Neural crest cell (in vitro differentiated cells): ENCODE measurements at regions not wholly inside any gene's neighbourhood (a gene's known extent, or its start where the extent isn't known, plus 50 kb on each side); places are given as distances from the start of the nearest gene placed in this dataset.

Experiments
- DNase-seq: peaks from one replicate; pipeline ENCODE4 v3.0.0; 2021; ENCODE audit warnings: low read depth, mixed read lengths, low spot score
- H3K27ac Mint-ChIP-seq: one replicate; pipeline ENCODE4 v1.8.0; 2021; ENCODE audit warnings: mild to moderate bottlenecking, mixed read lengths; ENCODE audit not compliant: unreplicated experiment
- H3K27me3 Mint-ChIP-seq: 2 replicates; pipeline ENCODE4 v1.8.0; 2021; ENCODE audit warnings: low read depth, mild to moderate bottlenecking, mixed read lengths
- H3K36me3 Mint-ChIP-seq: 2 replicates; pipeline ENCODE4 v1.8.0; 2021; ENCODE audit warnings: low read depth, mild to moderate bottlenecking, mixed read lengths
- H3K4me1 Mint-ChIP-seq: 2 replicates; pipeline ENCODE4 v1.8.0; 2021; ENCODE audit warnings: mixed read lengths
- H3K4me3 Mint-ChIP-seq: one replicate; pipeline ENCODE4 v1.8.0; 2021; ENCODE audit warnings: mild to moderate bottlenecking, mixed read lengths
- H3K9me3 Mint-ChIP-seq: 2 replicates; pipeline ENCODE4 v1.8.0; 2021; ENCODE audit warnings: mixed read lengths
- CTCF ChIP-seq: fragments of 200-600 bp; sonication (generic); conservative IDR thresholded peaks from 2 replicates; pipeline ENCODE4 v1.5.0; 2021; ENCODE audit warnings: antibody characterized with exemption, mild to moderate bottlenecking

GRCh38 chr2:12254280-12254860 is 462.4 kb upstream of the TRIB2 start:
- TF ChIP-seq CTCF = no peak
- Mint-ChIP-seq H3K4me3 (no peak overlapping the region), H3K9me3 (peaks cover 5% of the 10 kb centered on the region), H3K27ac (no peak overlapping the region), H3K4me1 (peaks cover 8% of the 10 kb centered on the region), H3K27me3 (no peaks in the 10 kb centered on the region), H3K36me3 (no peaks in the 10 kb centered on the region)
- DNase-seq = no peak

GRCh38 chr2:12256206-12256605 is 460.5 kb upstream of the TRIB2 start:
- Mint-ChIP-seq H3K27me3 (no peaks in the 10 kb centered on the region), H3K4me1 (peaks cover 8% of the 10 kb centered on the region)

GRCh38 chr2:12257476-12257875 is 459.3 kb upstream of the TRIB2 start:
- Mint-ChIP-seq H3K27ac (no peak overlapping the region), H3K36me3 (no peaks in the 10 kb centered on the region), H3K27me3 (no peaks in the 10 kb centered on the region), H3K4me1 (peaks cover 8% of the 10 kb centered on the region), H3K4me3 (no peak overlapping the region), H3K9me3 (peaks cover 3% of the 10 kb centered on the region)
- no peak for TF ChIP-seq CTCF
- no peak for DNase-seq

More at GRCh38 chr2:12256206-12256605, 460.5 kb upstream of the TRIB2 start:
- Mint-ChIP-seq H3K9me3 (peaks cover 5% of the 10 kb centered on the region), H3K36me3 (no peaks in the 10 kb centered on the region), H3K27ac (no peak overlapping the region), H3K4me3 (no peak overlapping the region)
- TF ChIP-seq CTCF = no peak
- DNase-seq = no peak

- Mint-ChIP-seq H3K9me3 (no peaks in the 10 kb centered on the region), H3K36me3 (no peaks in the 10 kb centered on the region), H3K27me3 (no peaks in the 10 kb centered on the region), H3K4me1 (peaks cover 8% of the 10 kb centered on the region), H3K27ac (no peak overlapping the region), H3K4me3 (no peak overlapping the region)
- no peak for DNase-seq
- no peak for TF ChIP-seq CTCF
These were observed 457.2 kb upstream of the TRIB2 start for GRCh38 chr2:12259493-12259892.

- H3K4me1 Mint-ChIP-seq = no peaks in the 10 kb centered on the region
- no peak for TF ChIP-seq CTCF
- DNase-seq = no peak
- no peak overlapping the region for H3K4me3 Mint-ChIP-seq
- no peaks in the 10 kb centered on the region for H3K27me3 Mint-ChIP-seq
- H3K27ac Mint-ChIP-seq = no peak overlapping the region
- H3K9me3 Mint-ChIP-seq = no peaks in the 10 kb centered on the region
- H3K36me3 Mint-ChIP-seq = no peaks in the 10 kb centered on the region
These were observed 454.6 kb upstream of the TRIB2 start for GRCh38 chr2:12261986-12262680.
